H1 (cell line): ENCODE measurements at regions not wholly inside any gene's neighbourhood (a gene's known extent, or its start where the extent isn't known, plus 50 kb on each side); places are given as distances from the start of the nearest gene placed in this dataset.

Experiments used
- CBX5 ChIP-seq: fragments of 300-800, 300-1000 bp; sonication (generic); IDR thresholded peaks from 2 replicates; pipeline ENCODE4 v1.7.1; 2016; ENCODE audit warnings: antibody characterized with exemption, low read length, low read depth
- CTCF ChIP-seq, 3 experiments: IDR thresholded peaks; 1 replicate in 2 of 3; 2 replicates in 1 of 3; pipeline versions ENCODE4 v1.5.1 to v1.6.1; 2011; ENCODE audit warnings: low read length in 3 of 3, mild to moderate bottlenecking in 3 of 3, inconsistent platforms in 2 of 3, low read depth in 1 of 3, moderate library complexity in 1 of 3; ENCODE audit not compliant: insufficient read depth in 1 of 3; ENCODE audit errors: control extremely low read depth in 1 of 3
- EP300 ChIP-seq, 2 experiments: IDR thresholded peaks; 1 replicate in 1 of 2; 2 replicates in 1 of 2; pipeline ENCODE4 v1.6.1; 2011 to 2012; ENCODE audit warnings: low read depth in 2 of 2, low read length in 2 of 2, mild to moderate bottlenecking in 2 of 2, borderline replicate concordance in 1 of 2, inconsistent platforms in 1 of 2, moderate library complexity in 1 of 2
- EZH2 ChIP-seq: fragments of 200-600 bp; sonication (generic); IDR thresholded peaks from 2 replicates; pipeline ENCODE4 v1.7.1; 2012; ENCODE audit warnings: low read depth, mild to moderate bottlenecking, moderate library complexity, low read length, inconsistent platforms; ENCODE audit not compliant: severe bottlenecking
- USF2 ChIP-seq: IDR thresholded peaks from 2 replicates; pipeline ENCODE4 v1.6.1; 2011; ENCODE audit warnings: low read length, improper control_type of control experiment

- TF ChIP-seq USF2 (no peak), EZH2 (no peak), EP300 (IDR thresholded peaks at IDR 0.05; ENCODE audit: borderline replicate concordance in 1 of 2, low read depth in 2 of 2, low read length in 2 of 2) (no peak), CTCF (IDR thresholded peaks at IDR 0.05; ENCODE audit: control extremely low read depth in 1 of 3, insufficient read depth in 1 of 3, low read depth in 1 of 3, low read length in 3 of 3) (no peak), CBX5 (no peak)
Observed at GRCh38 chr2:217539126-217539525, 463.7 kb downstream of the TNS1 start.
